IPS-18c (cell line): ENCODE measurements at regions not wholly inside any gene's neighbourhood (a gene's known extent, or its start where the extent isn't known, plus 50 kb on each side); places are given as distances from the start of the nearest gene placed in this dataset.

Experiments used
- H3K4me3 ChIP-seq: 2 replicates; pipeline ENCODE4 v1.7.0; 2013; ENCODE audit warnings: low read depth, mild to moderate bottlenecking, low read length, moderate library complexity; ENCODE audit not compliant: insufficient read depth
- H3K9me3 ChIP-seq: one replicate; pipeline ENCODE4 v1.6.1; 2013; ENCODE audit warnings: mild to moderate bottlenecking, low read length, moderate library complexity; ENCODE audit not compliant: control insufficient read depth, insufficient read depth

DNA sequence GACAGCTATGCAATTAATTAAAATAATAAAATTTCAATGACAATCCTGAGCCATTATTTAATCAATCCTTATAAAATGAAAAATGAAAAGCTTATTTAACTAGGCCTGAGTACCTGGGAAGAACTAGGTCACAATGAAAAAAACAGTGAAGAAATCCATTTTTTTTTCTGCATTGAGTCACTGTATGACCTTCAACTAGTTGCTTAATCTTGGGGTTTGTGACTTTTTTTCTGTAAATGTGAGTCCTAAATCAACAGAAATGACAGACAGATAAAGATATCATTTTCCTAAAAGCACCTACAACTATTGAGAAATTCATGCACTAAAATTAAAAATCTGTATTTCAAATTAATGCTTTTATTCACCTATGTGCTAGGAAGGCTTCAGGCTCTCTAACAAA lies 96.8 kb downstream of the TMEM26 start:
- Histone ChIP-seq H3K4me3 (no peak overlapping the region), H3K9me3 (no peaks in the 10 kb centered on the region)

DNA sequence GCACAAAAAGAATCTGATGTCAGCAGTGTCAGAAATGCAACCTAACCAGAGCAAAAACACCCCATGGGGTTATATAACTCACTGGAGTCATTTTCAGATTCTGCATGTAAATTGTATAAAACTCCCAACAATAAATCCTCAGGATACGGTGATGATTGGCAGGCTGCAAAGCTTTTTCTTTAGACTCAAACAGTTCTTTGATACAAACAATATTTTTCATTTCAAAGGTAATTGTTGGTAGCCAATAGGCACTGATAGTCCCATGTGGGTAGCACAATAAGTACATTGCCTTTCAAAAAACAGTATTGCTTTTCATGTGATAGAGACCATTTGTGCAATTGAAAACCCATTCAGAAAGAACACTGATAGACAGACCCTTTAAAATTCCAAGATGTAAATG lies 98.0 kb downstream of the TMEM26 start:
- H3K9me3 ChIP-seq, result no peaks in the 10 kb centered on the region

DNA sequence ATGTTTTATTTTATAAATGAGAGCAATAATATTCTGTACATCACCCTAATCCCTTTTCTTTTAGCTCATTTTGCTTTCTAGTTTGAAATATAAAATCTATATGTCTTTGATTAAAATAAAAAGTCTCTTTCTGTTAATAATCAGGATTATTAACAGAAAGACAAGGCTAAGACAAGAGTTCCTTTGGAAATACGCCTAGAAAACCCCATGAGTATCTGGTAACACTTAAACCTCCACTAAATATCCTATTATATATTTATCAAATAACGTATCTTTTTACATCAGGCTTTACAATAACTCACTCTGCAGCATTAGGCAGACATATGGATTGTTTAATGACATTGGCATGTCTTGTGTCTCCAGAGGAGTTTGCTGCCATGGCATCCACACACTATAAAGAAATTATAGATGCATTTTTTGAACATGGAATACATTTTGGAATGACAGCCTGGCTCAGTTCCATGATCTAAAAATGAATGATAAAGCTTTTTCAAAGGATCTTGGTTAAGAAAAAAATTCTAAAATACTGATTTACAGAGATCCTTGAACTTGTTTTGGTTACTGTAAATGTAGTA lies 98.7 kb downstream of the TMEM26 start:
- H3K9me3 ChIP-seq, result no peaks in the 10 kb centered on the region
- H3K4me3 ChIP-seq, result no peak overlapping the region

More for the DNA sequence above, 98.0 kb downstream of the TMEM26 start:
- no peak overlapping the region for H3K4me3 ChIP-seq

DNA sequence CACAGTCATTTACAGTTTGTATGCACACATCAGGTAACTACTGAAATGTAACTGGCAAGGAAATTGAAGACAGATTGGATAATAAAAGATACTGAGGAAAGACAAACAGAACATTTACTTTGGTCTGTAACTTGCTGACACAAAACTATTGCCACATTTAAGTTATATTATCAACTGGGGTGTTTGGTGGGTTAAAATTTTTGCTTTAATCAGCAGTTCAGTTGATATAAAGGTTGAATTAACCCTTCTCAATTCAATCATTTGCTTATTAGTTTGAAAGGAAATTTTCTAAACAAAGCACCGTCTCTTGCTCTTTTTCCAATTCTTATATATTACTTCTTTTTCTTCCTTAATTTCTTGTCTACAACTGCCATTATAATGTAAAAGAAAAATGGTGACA lies 102.4 kb downstream of the TMEM26 start:
- H3K4me3 ChIP-seq, result no peak overlapping the region
- peaks cover 4% of the 10 kb centered on the region for H3K9me3 ChIP-seq

DNA sequence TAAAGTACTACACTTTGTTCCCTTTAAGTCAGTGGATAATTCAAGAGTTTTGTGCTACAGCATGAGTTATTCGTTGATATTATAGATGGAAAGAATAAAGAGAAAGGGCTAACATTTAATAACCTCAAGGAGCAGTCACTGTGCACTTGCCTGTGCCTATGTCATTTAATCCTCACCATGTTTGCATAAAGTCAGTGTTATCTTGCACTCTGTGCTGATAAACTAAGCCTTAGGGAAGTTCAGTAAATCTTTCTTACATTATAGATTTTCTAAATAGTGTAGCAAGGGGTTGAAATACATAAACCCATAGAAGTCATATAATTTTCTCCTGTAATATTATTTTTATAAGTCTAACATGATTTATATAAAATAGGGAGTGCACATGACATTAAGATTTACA lies 103.1 kb downstream of the TMEM26 start:
- H3K4me3 ChIP-seq, result no peak overlapping the region

DNA sequence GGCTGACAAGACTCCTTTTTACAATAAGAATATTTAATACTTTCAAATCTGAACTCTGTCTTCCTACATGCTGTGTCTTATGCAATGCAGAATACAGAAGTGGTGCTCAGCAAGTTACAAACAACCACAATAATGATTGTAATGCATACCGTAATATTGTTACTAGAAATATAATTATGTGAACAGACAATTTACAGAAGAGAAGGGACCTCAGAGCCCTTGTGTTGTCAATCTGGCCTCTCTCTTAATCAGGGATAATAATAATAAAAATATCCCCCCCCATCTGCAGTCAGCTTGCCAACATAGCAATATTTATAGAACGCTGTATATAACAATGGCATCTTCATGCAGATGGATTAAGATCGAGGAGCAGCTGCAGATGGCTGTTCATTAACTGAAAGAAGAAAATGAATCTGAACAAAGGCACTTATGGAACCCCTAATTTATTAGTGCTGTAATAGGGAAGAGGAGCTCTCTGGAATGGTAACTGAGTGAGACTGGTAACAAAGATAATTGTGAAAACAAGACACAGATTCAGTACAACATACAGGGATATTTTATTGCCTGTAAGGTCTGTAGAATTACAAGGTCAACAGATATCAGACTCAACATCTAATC lies 106.3 kb downstream of the TMEM26 start:
- Histone ChIP-seq H3K9me3 (peaks cover 4% of the 10 kb centered on the region), H3K4me3 (no peak overlapping the region)

More for the DNA sequence above, 103.1 kb downstream of the TMEM26 start:
- H3K9me3 ChIP-seq, result peaks cover 4% of the 10 kb centered on the region

DNA sequence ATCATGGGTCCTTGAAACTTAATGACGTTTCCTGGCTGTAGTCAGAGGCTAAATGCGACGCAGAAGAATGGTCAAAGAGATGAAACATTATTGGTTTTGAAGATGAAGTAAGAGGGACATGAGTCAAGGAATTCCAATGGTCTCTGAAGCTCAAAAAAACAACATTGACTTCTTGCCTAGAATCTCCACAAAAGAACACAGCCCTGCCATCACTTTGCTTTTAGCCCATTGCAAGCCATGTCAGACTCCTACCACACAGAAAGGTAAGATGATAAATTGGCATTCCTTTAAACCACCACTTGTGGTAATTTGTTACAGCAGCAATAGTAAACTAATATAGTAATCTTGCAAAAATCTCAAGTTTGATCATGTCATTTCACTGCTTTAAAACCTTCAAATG lies 109.4 kb downstream of the TMEM26 start:
- no peak overlapping the region for H3K4me3 ChIP-seq
- H3K9me3 ChIP-seq, result peaks cover 4% of the 10 kb centered on the region

DNA sequence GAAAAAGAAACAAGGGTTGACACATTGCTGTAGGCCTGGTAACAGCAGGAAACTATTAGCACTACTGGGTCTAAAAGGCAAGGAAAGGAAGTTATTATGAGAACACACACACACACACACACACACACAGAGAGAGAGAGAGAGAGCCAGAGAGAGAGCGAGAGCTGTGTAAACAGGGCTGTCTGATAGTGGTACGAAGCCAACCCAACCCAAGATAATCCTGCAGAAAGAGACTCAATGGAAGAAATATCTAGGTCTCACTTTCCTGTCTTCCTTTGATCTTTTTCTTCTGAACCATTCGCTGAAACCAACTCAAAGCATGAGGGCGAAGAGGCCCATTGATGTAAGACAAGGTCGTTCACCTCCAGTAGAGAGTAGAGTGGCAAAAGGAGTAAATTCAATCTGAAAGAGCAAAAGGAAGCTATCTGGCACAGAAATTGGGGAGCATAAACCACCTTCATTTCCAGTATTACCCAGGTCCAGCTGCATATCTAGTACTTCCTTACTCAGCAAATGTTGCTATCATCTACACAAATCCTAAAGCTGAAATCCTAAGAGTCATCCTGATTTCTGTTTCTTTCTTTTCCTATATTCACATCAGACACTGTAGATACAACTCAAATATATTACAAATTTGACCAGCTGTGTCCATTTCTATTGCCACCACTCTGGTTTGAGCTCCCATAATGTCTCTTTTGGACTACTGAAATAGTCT lies 110.2 kb downstream of the TMEM26 start:
- Histone ChIP-seq H3K9me3 (peaks cover 4% of the 10 kb centered on the region), H3K4me3 (no peak overlapping the region)

DNA sequence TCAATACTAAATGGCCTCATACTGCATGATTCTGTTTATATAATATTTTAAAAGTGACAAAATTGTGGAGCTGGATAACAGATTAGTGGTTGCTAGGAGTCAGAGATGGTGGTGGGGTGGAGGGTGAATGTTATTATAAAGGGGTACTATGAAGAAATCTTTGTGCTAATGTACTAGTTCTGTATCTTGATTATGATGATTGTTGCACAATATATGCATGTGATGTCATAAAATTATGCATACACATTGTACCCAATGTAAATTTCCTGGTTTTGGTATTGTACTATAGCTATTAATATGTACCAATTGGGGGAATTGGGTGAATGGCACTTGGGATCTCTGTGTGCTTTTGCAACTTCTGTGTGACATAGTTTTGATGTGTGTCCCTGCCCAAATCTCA lies 112.2 kb downstream of the TMEM26 start:
- Histone ChIP-seq H3K9me3 (peaks cover under 1% of the 10 kb centered on the region), H3K4me3 (no peak overlapping the region)

DNA sequence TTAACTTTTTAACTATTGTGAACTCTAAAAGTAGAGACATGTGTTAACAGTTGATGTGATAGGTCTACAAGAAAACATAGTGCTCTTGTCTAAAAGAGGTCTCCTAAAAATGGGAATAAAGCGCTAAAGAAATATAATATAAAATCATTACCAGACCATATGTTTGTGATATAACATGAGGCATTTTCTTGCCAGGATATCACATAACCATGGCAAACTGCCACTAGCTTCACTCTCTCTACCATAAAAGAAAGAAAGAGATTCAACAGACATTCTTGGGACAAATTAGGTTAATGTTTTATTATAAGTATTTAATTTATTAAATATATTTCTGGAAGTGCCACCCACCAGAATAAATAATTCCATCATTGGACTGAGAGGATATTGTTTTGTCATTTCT lies 115.0 kb downstream of the TMEM26 start:
- Histone ChIP-seq H3K4me3 (no peak overlapping the region), H3K9me3 (no peaks in the 10 kb centered on the region)

DNA sequence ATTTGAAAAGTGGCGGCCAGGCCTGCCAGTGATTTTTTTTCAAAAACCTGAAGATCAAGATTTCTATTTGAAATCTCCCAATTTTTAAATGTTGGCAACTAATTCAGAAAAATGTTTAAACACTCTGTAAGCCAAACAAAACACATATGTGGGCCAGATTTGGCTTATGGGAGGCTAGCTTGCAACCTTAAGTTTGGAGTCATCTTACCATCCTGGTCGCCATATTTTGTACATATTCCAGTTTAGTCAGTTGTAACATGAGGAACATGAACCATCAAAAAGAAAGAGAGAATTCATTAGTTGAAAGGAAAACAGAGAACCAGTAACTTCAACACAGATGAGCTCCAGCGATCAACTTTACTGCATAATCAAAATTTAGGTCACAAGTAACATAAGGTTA lies 115.4 kb downstream of the TMEM26 start:
- no peak overlapping the region for H3K4me3 ChIP-seq
- no peaks in the 10 kb centered on the region for H3K9me3 ChIP-seq

DNA sequence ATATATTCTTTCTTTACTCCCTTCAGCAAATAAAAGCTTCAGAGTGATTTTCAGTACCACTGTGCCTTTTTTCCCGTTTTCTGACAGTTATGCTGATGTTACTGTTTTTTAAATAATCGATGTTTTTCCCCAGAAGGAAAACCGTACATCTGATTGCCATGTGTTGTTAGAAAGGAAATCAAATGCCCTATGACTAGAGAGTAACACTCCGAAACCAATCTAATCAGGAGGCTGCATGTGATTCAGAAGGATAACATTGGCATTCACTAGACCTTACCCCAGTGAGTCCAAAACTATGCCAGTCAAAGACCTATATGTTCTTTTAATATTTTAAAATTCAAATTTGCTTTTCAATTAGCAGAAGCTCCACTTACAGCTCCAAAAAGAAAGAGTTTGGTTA lies 116.3 kb downstream of the TMEM26 start:
- Histone ChIP-seq H3K9me3 (no peaks in the 10 kb centered on the region), H3K4me3 (no peak overlapping the region)

DNA sequence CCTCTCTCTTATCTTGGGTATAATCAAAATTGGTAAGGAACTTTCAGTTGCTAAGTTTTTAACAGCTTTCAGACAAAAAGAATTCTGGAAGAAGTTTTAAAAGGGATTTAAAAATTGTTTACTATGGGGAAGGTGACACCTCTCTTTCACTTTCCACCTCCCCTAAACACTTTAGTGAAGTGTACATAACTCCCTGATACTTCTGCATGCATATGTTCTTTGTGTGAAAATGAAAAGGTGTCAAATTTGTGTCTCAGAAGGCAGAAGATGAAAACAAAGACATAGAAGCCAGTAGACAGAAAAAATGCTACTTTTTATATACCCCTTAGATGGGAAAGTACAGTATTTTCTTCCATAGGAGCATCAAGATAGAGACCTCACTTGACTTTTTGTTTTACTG lies 117.8 kb downstream of the TMEM26 start:
- H3K4me3 ChIP-seq, result no peak overlapping the region
- H3K9me3 ChIP-seq, result no peaks in the 10 kb centered on the region

DNA sequence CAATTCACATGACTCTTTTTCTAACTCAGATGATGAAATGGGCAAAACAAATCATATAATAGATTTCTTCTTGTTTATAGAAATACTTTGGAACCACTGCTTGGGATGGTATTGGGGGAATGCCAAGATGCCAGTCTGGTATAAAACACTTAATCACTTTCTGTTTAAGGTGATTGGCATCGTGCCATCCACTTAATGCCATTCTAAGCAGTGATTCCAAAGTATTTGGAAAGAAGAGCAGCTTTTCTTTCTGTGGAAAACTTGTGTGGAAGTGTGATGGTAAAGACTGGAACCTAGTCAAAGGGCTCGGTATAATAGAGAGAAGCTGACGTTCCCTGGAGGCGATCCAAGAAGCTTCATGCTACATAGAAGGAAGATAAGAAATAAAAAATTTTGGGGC lies 120.6 kb downstream of the TMEM26 start:
- no peak overlapping the region for H3K4me3 ChIP-seq
- H3K9me3 ChIP-seq, result no peaks in the 10 kb centered on the region

DNA sequence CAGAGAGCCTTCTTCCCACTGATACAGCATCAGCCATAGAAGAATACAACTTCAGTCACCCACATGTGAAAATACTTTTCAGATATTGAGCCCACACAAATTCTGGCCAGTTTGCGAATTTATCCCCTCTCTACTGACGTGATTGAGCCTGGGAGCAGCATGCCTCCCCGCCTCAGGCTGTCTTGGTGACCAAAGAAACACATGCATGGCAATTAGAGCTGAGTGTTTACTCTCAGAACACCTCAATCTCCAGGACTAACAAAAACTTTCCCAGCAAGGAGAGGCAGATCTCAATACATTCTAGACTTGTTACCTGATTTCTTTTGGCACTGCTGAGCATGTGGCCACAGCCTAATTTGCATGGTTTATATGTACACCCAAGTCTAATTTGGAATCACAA lies 122.5 kb downstream of the TMEM26 start:
- Histone ChIP-seq H3K9me3 (no peaks in the 10 kb centered on the region), H3K4me3 (no peak overlapping the region)

DNA sequence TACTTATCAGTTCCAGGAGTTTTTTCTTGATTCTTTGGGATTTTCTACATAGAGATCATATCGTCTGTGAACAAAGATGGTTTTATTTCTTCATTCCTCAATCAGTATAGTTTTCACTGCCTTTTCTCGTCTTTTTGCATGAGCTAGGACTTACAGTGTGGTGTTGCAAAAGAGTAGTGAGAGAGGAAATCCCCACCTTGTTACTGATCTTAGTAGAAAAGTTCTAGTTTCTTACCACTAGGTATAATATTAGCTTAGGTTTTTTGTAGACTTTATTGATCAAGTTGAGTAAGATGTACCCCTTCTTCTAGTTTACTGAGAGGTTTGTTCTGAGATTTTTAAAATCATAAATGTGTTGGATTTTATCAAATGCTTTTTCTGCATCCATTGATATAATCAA lies 123.3 kb downstream of the TMEM26 start:
- Histone ChIP-seq H3K4me3 (no peak overlapping the region), H3K9me3 (no peaks in the 10 kb centered on the region)

DNA sequence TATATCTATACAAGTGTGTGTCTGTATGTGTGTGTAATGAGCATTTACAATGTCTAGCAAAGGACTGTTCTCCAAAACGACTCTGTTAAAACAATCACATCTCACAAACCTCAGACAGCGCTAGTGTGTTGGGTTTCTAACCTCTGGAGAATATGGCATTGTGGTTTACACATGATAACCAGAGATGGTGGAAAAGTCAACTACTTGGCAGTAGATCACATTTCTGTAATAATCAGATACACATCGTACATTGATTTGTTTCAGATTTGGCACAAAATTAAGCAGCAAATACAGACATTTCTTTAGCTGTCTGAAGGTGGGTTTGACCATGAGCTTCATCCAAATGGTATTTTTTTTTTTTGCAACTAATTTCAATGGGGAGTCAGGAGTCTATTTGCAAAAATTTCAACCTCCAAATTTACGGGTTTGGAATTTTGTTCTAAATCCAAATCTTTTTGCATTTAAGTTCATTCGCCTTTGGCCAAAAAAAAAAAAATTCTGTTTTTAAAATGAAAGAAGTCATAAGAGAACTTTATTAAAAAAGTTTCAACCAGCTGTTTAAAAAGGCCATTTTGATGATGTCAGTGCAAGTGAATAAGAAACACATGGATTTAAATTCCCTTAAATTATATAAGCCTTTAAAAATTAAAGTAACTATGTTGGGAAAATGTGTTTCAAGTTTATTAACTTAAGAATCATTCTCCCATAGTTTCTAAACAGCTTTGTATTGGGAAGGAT lies 127.8 kb downstream of the TMEM26 start:
- Histone ChIP-seq H3K4me3 (no peak overlapping the region), H3K9me3 (no peaks in the 10 kb centered on the region)

DNA sequence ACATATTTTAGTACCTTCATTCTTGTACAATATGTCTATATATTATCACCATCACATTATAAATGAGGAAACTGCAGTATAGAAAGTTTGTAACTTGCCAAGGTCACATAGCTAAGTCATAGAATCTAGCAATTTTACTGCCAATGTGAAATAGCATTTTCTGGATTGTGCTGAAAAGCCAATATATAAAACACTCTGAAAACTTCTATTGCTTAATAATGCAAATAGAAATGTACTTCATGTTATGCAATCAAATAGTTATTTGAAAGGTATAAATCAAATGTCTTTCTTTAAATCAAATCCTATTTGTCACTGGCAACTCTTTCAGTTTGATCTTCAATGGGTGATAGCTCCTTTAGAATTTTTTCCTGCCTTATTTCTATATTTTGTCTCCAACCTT lies 129.5 kb downstream of the TMEM26 start:
- H3K9me3 ChIP-seq, result no peaks in the 10 kb centered on the region

More for the DNA sequence above, 129.5 kb downstream of the TMEM26 start:
- H3K4me3 ChIP-seq, result no peak overlapping the region
